ENCODE measurements at regions not wholly inside any gene's neighbourhood (a gene's known extent, or its start where the extent isn't known, plus 50 kb on each side); places are given as distances from the start of the nearest gene placed in this dataset.

- H3K9ac ChIP-seq (ENCODE audit: low read depth in 2 of 2, low read length in 2 of 2): no peak overlapping the region
- no peak for TF ChIP-seq CTCF (IDR thresholded peaks at IDR 0.05)
- H3K36me3 ChIP-seq: no peaks in the 10 kb centered on the region
- H3K9me3 ChIP-seq: no peaks in the 10 kb centered on the region
- intact Hi-C loops (cut with DNase I): no loop called here
- no peak for DNase-seq
- H3K4me1 ChIP-seq: no peaks in the 10 kb centered on the region
- H3K27ac ChIP-seq: no peak overlapping the region
- H3K4me3 ChIP-seq: no peak overlapping the region
- H3K27me3 ChIP-seq: no peaks in the 10 kb centered on the region
Measured at GRCh38 chr1:238962941-238963340, 423.4 kb upstream of the CHRM3 start.

- intact Hi-C loops (cut with DNase I): no loop called here
- Histone ChIP-seq H3K36me3 (no peaks in the 10 kb centered on the region), H3K9ac (ENCODE audit: low read depth in 2 of 2, low read length in 2 of 2) (no peak overlapping the region), H3K27ac (no peak overlapping the region), H3K9me3 (no peaks in the 10 kb centered on the region), H3K4me3 (no peak overlapping the region), H3K4me1 (no peaks in the 10 kb centered on the region), H3K27me3 (no peaks in the 10 kb centered on the region)
- no peak for TF ChIP-seq CTCF (IDR thresholded peaks at IDR 0.05)
- DNase-seq: no peak
Measured at GRCh38 chr1:238961790-238962189, 424.6 kb upstream of the CHRM3 start.

DNA sequence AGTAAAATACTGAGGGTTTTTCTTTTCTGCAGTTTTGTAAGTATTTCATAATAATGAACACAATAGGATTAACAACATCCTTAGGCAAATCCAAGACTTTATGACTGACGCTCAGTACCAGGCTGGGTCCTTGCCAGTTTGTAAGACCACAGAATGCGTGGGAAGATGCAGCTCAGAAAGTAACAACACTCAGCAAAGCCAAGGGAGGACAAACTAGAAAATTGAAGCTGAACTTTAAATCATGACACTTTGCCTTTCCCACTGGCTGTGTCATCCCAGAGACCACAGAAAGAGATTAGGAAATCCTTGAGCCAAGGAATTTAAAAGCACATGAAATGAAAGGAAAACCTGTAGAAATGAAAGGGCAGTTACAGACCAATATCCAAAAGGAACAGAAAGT lies 426.3 kb upstream of the CHRM3 start:
- intact Hi-C loops (cut with DNase I): no loop called here
- Histone ChIP-seq H3K9me3 (no peaks in the 10 kb centered on the region), H3K4me3 (no peak overlapping the region), H3K27ac (no peak overlapping the region), H3K4me1 (no peaks in the 10 kb centered on the region), H3K9ac (ENCODE audit: low read depth in 2 of 2, low read length in 2 of 2) (no peak overlapping the region), H3K27me3 (no peaks in the 10 kb centered on the region), H3K36me3 (no peaks in the 10 kb centered on the region)
- DNase-seq: no peak
- TF ChIP-seq CTCF (IDR thresholded peaks at IDR 0.05): no peak

GRCh38 chr1:238955934-238956333 lies 430.4 kb upstream of the CHRM3 start:
- no peaks in the 10 kb centered on the region for H3K36me3 ChIP-seq
- no peak for DNase-seq
- no peak overlapping the region for H3K27ac ChIP-seq
- no peaks in the 10 kb centered on the region for H3K9me3 ChIP-seq
- no peaks in the 10 kb centered on the region for H3K27me3 ChIP-seq
- no peak for TF ChIP-seq CTCF (IDR thresholded peaks at IDR 0.05)
- H3K9ac ChIP-seq (ENCODE audit: low read depth in 2 of 2, low read length in 2 of 2): no peak overlapping the region
- intact Hi-C loops (cut with DNase I): loop anchor here (10.0 kb wide), 1 partner anchor 701 kb away; no protein-coding TSS in a partner anchor
- no peak overlapping the region for H3K4me3 ChIP-seq
- no peaks in the 10 kb centered on the region for H3K4me1 ChIP-seq

DNA sequence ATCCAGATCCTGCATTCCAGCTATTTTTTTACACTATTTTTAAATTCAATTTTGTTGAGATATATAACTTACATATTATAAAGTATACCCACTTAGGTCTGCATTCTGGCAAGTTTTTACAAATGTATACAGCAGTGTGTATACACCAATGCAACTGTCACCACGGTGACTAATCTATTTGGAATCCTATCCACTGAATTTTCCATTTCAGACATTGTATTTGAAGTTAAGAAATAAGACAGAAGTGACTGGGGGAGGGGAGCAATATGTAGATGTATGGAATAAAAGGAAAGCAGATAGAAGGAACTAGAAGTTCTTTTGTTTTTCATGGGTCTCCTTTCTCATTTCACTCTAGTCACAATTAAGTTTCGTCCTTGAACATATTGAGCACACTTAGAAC lies 431.5 kb upstream of the CHRM3 start:
- TF ChIP-seq CTCF (IDR thresholded peaks at IDR 0.05): no peak
- H3K27ac ChIP-seq: no peak overlapping the region
- no peaks in the 10 kb centered on the region for H3K27me3 ChIP-seq
- no peak for DNase-seq
- intact Hi-C loops (cut with DNase I): loop anchor here (10.0 kb wide), 1 partner anchor 700 kb away; no protein-coding TSS in a partner anchor
- H3K4me1 ChIP-seq: no peaks in the 10 kb centered on the region
- no peaks in the 10 kb centered on the region for H3K9me3 ChIP-seq
- no peaks in the 10 kb centered on the region for H3K36me3 ChIP-seq
- no peak overlapping the region for H3K4me3 ChIP-seq
- no peak overlapping the region for H3K9ac ChIP-seq (ENCODE audit: low read depth in 2 of 2, low read length in 2 of 2)

Measured in colonic mucosa (tissue), 4 donors.